ENCODE measurements at regions not wholly inside any gene's neighbourhood (a gene's known extent, or its start where the extent isn't known, plus 50 kb on each side); places are given as distances from the start of the nearest gene placed in this dataset.

DNA sequence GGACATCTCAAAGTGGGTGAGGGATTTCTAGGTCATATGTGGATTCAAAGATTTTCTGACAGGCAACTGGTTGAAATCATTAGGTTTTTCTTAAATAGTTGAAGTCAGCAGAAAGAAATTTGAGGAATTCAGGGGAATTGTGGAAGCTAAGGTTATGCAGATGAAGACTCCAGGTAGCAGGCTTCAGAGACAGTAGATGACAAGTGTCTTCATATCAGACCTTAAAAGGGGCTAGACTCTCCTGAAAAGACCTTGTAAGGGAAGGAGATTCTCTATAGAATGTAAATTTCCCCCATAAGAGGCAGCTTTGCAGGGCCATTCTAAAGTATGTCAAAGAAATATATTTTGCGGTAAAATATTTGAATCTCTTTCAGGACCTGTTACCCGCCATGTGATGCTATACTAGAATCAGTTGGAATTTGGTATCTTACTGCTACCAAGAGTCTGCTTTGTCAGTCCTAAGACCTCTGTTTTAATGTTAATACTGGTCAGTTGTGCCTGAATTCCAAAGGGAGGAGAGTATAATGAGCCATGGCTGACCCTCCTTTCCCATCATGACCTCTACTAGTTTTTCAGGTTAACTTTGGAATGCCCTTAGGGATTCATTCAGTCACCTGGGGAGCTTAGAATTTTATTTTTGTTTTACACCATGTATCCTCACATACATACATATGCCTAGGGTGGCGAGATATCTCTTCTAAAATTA lies 1115.5 kb upstream of the SLC10A2 start:
- TF ChIP-seq POLR2A (IDR thresholded peaks at IDR 0.05) (no peak), CTCF (IDR thresholded peaks at IDR 0.05) (no peak)
